ENCODE measurements at regions not wholly inside any gene's neighbourhood (a gene's known extent, or its start where the extent isn't known, plus 50 kb on each side); places are given as distances from the start of the nearest gene placed in this dataset.

DNA sequence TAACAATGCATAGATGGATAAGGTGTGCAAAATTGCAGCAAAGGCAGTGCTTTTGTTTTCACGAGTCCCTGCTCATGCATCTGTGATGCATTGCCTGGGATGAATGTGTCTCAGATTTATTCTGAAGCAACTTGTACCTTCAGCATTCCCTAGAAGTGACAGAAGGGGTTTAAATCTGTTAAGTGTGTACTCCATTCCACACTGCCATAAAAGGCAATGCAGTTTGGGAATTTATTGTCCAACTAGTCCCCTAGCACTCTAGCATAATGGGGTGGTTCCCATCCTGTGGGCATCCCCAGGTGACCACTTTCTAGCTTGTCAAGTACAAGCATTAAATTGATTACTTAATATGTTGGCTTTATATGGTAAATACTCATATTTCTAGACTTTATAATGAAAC is 306.5 kb upstream of the CBLB start:
- DNase-seq (ENCODE audit: low read depth), result no peak

DNA sequence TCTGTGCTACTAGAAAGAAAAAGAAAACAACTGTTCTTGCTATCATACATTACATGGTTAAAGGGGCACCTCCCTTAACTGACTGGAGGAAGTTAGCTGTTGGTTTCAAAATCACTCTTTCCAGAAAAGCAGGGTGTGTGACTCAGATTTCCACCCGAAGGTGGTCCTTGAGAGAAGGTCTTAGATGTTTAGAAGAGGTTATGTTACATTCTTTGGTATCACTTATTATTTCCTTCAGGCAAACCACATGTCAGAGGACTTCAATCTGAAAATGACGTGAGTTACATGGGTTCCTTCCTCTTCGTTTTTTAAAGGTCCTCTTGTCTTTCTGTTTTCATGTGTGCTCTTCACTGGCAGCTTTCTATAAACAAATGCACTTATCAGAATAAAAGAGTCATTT is 307.9 kb upstream of the CBLB start:
- DNase-seq (ENCODE audit: low read depth), result peak; percentile 7

DNA sequence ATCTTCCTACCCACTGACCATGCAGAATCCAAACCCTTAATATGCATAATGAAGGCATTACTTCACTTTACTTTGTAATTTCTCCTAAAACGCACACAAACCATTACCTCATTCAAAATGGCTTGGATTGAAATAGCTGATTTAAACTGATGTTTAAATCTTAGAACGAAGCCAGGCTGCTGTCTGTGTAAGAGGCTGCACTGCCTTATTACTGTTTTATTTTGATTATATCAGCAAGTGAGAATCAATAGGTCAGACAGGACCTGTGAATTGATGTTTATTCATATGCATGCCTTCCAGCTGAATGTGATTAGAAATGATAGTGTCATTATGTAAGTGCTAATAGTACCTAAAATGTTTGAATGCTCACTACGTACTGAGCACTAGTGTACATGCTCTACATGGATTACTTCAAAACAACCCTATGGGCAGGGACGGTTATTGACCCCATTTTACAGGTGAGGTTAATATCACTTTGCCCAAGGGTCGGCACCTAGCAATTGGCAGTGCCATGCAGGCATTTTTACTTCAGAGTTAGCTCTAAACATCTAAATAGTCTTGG is 314.2 kb upstream of the CBLB start:
- no peak for DNase-seq (ENCODE audit: low read depth)

DNA sequence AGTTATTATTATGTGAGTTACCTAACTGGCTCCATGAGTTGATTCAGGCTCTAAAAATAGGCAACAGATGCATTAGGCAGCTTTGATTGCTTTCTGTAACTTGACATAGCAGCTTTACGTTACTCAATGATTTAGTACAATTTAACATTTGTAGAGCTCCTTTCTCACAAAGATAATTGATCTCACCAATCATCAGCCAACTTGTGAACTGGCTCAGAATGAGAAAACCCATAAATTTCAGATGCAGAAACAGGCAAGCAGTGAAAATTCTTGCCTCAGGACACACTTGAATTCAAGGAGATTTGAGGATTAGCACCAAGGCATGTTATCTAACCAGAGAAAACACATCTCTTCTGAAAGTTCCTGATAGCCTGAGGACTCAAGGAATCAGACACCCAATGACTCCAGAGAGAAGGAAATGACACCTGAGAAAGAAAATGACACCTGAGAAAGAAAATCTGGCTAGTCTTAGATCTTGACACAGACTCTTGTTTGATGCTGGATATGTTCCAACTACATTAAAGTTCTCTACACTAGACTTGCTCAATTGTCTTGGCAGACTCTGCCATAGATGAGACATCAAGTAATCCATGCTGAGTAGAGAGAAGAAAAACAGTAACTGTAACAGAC is 315.1 kb upstream of the CBLB start:
- DNase-seq (ENCODE audit: low read depth), result no peak

DNA sequence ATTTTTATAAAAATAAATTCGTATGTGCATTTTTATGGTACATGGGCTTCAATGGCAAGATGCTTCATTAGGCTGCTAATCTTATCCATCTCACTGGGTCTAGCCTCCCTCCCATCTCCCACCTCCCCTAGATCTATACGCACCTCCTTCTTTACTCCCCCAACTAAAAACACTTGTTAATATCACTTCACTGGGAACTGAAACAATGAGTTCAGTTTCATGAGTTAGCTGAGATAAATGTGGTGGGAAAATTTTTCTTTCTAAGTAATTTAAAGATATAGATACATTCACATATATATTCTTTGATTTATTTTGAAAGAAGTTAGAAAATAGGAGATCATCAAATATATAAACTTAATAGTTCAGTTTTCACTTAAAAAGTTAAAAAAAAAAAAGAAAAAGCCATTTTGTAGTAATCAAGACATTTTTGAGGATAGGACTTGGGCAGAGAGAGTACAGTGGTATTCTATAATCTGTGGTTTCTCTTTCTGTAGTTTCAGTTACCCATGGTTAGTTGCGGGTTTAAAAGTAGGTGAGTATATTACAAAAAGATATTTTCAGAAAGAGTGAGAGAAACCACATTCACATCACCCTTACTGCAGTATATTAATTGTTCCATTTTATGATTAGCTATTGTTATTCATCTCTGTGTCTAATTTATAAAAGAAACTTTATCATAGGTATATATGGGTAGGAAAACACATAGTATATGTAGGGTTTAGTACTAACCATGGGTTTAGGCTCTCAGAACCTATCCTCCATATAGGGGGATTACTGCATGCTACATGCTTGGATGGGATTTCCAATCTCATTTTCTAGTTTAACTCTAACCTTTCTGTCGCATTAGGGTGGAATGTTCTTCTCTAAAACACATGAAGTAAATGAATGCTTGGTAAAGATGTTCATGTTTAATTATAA is 316.0 kb upstream of the CBLB start:
- no peak for DNase-seq (ENCODE audit: low read depth)

DNA sequence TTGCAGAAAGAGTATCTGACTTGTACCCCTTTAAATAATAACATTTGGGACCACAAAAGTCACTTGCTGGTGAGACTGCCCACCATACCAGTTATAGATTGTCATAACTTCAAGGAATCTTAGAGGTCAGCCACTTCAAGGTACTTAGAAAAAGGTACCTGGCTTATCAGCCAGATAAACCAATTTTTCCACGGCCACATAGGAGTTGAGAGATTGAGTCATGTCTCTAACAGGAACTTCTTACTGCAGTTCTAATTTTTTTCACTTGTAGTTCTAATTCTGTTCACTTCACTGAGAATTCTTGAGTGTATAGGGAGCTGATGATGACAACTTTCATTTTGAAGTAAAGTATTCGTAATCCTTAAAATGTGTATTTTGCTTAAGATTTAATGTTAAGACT is 317.1 kb upstream of the CBLB start:
- DNase-seq (ENCODE audit: low read depth), result no peak

DNA sequence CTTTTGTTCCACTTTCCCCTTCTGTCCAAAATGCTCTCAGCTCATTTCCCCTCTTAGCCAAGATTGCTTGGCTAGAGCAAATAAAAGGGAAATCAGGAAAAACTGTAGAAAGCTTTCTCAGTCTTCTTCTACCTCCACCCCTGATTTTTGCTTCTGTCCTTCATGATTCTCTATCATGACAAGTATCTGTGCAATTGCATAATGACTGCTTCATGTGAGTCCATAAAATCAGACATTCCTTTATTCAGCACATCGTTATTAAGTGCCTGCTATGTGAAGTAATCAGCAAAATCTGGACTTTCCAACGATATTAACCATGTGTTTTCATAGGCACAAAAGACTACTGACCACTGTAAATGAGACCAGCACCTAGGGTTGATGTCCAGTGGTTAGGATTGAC is 321.5 kb upstream of the CBLB start:
- DNase-seq (ENCODE audit: low read depth), result no peak

DNA sequence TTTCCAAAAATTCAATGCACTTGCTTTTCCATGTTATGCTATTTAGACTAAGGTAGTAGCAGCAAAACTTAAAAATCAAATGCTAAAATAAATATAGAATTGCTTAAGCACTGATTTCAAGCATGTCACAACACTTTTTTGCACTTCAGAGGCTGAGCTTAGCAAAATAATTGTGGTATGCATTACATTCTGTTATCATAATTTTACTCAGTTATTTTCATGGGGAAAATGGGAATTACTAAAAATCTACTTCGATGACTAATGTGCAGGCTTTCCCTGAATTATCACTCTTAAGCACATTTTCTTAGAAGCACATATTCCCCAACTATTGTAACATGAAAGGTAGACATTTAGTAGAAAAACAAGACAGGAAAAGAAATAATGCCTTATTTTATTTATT is 322.4 kb upstream of the CBLB start:
- DNase-seq (ENCODE audit: low read depth), result no peak

DNA sequence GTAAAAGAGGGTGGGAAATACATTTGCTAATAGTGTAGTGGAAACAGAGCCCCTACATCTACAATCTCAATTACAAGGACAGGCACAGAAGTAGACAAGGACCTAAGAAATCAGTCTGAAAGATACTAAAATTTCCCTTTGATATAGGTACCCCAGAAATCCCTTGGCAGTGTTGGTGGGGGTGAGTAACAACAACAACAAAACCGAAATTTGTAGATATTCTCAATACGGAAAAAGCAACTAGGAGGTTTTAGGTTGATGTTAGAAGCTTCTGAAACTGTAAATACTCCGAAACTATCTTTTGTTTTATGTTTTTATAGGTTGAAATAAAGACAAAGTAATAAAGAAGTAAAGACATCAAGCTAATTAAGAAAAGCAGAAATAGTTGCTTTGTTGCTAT is 323.1 kb upstream of the CBLB start:
- no peak for DNase-seq (ENCODE audit: low read depth)

DNA sequence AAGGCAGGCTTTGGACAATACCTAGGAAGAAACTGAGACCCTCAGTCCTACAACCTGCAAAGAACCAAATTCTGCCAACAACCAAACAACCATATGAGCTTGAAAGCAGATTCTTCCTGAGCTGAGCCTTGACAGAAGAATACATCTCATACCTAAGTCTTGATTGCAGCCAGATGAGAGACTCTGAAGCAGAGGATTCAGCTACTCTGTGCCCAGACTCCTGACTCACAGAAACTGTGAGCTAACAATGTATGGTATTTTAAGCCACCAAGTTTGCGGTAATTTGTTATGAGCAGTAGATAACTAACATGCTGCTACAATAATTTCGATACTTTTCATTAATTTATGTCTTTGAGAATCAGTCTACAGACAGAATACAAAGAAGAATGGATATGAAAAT is 325.1 kb upstream of the CBLB start:
- no peak for DNase-seq (ENCODE audit: low read depth)

DNA sequence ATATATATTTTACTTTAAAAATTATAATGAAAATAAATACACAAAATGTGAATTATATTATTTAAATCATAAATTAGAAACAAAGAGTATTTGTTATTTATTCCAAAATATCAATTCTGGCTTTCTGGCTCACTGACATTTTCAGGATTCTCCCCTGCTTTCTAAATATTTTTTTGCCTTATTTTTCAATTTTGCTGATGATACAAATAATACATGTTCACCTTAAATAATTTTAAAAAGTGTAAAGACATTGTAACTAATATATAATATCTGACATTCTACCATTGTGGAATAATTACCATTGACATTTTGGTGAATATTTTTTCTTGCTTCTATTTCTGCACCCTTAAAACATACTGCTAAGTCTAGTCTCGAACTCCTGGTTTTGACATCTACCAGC is 325.9 kb upstream of the CBLB start:
- DNase-seq (ENCODE audit: low read depth), result no peak

DNA sequence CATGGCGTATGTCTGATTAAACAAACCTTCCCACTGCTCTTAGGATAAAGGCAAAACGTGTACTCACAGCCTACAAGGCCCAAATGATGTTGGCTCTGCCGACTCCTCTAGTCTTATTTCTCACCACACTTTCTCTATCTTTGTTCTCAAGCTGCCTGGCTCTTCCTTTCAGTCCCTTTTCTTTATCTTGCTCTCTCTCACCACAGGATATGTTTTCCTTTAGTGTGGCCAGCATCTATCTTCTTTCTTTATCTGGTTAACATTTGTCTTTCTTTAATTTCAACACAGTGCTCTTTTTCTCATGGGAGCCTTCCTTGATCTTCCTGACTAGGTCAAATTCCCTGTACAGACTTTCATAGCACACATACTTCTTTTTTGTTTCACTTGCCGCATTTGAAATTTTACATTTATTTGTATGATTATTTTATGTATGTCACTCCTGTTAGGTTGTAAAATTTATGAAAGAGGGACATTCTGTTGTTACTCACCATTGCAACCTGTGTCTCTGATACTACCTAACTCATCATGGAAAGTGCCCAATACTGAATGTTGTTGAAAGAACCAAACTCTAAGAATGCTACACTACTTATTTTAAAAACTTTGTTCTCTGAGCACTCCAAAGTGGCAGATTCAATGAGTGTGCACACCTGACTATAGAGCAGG is 328.9 kb upstream of the CBLB start:
- no peak for DNase-seq (ENCODE audit: low read depth)

DNA sequence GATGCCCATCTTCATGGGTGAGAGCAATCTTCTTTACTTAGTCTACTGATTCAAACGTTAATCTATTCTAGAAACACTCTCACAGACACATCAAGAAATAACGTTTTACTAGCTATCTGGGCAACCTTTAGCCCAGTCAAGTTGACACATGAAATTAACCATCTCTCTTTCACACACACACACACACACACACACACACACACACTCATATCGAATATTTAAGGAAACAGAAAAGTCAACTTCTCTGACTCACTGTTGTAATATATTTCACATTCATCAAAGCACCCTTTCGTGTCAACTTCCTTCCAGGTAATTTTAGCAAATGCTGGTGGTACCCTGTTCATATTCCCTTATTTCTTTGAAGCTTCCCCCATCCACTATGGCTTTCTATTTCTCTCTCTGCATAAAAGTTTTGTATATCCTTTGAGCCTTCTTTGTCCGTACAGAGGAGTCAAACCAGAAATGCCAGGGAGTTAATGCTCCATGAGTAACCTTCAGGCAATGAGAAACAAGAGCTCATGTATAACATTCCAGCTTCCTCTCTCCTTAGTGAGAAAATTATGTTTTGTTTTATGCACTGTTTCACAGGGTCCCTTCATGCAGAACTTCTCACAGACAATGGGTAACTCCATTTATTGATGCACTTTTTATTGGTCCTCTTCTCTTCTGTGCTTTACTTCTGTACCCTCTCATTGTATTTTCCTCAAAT is 335.5 kb upstream of the CBLB start:
- no peak for DNase-seq (ENCODE audit: low read depth)

DNA sequence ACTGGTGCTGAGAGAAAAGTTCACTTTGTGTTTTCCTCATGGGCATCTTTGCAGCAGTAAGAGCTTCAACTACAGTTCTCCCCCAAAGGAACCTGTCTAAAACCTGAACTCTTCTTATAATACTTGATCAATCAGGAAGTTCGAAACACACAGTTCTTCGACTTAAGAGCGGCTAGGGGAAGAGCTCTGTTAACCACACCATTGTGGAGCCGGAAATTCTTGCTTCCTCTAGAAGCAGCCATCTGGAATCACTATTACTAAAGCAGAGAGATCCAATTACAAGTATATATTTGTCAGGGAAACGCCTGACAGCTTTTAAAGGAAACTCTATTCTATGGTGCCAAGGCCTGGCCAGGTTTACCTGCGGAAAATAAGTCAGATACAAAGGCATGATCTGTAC is 337.3 kb upstream of the CBLB start:
- no peak for DNase-seq (ENCODE audit: low read depth)

DNA sequence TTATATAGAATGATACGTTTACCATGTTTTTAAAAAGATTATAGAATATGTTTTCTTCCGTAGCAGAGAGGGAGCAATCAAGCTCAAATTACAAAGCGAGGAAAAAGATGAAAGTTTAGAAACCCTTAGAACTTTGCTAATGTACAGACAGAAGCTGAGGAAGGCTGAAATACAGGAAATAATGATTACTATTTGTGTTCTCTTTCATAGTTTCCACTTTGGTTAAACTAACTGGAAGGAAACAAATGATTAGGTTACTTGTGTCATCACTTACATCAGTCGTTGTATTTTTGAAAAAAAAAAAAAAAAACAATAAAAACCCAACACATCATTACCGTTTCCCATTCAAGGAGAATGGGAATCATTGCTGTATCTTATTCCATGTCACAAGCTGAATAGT is 337.8 kb upstream of the CBLB start:
- no peak for DNase-seq (ENCODE audit: low read depth)

DNA sequence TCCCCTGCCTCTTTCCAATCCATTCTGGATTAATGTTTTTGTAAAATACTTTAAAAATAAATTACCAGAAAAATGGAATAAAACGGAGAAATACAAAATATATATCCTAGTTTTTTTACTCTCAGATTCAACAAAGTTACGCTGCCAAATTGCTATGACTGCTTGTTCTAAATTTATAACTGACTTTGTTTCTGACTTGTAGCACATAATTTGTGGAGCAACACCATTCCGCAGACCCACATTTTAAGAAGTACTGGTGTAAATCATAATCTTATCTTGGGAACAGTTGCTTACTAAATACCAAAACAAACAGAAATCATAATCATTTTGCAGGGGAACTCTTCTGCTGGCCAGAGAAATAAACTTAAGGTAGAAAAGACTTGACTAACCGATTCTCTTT is 339.4 kb upstream of the CBLB start:
- DNase-seq (ENCODE audit: low read depth), result no peak

DNA sequence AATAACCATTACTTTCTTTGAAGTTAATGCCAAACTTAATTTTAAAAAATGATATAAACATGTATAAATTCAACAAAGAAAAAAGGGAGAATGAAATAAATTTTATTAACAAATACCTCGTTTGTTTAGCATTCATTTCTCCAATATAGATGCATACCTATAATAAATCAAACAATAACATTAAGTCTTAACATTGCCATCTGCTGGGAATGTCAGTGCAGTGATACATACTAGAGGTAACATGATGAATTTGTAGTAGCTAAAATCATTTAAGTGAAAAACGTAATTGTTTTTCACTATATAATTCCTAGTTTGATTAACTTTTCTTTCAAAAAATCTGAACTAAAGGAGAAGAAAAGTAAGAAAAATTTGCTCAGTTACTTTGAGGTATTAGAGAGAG is 340.2 kb upstream of the CBLB start:
- DNase-seq (ENCODE audit: low read depth), result no peak

DNA sequence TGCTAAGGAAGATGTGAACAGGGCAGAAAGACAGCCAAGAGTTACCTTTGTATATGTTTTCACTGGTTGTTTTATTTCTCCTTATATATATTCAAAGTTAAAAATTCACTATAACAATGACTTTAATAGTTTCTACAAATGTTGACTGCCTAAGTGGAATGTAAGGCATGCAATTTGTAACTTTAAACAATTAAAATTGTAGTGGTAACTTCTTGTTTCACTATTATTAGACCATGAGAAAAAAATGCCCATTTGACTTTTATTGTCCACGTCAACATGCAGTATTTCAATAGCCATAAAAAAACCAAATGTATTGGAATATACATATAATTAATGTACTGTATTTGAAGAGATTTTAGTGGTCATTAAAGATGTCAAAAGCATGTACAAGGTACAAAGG is 340.7 kb upstream of the CBLB start:
- no peak for DNase-seq (ENCODE audit: low read depth)

DNA sequence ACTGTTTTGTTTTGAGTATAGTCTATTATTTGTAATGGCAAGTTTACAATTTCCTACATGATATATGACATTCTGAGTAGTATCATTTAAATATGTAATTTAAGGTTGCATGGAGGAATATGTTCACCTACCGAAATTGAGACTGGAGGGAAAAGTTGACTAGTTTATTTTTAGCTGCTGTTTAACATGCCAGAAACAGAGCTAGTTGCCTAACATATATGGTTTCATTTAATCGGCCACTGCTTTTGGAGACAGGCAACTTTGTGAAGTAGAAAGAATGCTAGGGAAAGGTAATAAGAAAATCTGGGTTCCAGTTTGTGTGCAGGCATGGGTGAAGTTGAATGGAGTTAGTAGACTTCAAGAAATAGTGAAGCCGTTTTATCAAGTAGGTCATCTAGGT is 342.1 kb upstream of the CBLB start:
- DNase-seq (ENCODE audit: low read depth), result no peak

DNA sequence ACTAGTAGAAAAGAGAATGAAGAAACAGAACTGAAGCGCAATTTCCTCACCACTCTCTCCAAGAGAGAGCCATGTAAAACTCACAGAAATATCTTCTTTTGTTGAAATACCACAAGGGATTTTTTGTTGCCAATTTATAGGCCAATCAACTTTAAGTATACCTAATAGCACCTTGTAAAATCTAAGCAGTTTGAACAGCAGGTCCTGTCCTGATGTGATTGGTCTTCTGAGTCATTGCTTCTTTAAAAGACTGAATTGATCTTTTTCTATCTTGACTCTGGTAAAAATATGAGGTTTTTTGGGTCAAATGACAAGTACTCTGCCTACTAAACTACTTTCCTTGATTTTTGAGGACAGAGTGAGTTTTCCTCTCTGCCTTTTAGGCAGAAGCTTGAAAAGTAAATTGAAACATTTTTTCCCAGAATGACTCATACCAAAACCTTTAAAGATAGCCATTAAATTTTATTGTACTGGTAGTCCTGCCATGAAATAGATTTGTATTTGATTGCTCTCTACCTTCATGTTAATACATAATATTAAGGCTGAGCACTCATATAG is 343.9 kb upstream of the CBLB start:
- DNase-seq (ENCODE audit: low read depth), result no peak

DNA sequence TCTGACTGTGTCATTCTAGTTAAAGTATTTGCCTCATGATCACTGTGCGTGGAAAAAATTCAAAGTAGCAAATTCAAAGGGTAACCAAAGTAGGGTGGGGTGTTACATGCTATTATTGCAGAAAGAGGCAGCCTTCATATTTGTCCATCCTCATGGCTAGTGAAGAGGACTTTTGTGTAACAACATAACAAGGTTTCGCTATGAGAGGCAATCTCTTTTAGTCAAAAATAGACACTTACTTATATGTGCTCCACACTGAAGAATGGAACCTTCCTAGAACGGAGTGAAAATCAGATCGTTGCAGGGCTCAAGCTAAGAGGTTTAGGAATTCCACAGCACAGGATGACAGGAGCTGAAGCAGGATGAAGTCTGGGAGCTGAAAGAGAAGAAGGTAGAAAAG is 345.1 kb upstream of the CBLB start:
- DNase-seq (ENCODE audit: low read depth), result no peak

DNA sequence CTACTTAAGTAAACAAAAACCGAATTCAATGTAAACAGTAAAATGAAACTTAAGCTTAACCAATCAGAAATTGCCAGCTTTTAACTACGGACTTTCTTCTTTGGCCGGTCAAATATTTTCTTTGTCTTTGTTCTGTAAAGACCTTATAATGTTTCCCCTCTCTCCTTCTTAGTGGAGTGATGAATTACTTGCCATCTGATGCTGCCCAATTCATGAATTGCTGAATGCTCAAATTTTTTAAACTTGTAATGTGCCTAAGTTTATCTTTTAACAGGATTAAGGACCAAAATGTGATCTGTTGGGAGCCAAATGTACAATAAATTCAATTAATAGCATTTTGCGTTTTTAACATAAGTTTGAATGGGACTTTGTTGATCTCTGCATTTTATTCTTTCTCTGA is 345.8 kb upstream of the CBLB start:
- DNase-seq (ENCODE audit: low read depth), result no peak

Data from T follicular helper cell (primary cell).